ENCODE measurements at regions not wholly inside any gene's neighbourhood (a gene's known extent, or its start where the extent isn't known, plus 50 kb on each side); places are given as distances from the start of the nearest gene placed in this dataset.

GRCh38 chr16:86085161-86085611 is 186.2 kb downstream of the IRF8 start:
- TF ChIP-seq, protein P1, sequence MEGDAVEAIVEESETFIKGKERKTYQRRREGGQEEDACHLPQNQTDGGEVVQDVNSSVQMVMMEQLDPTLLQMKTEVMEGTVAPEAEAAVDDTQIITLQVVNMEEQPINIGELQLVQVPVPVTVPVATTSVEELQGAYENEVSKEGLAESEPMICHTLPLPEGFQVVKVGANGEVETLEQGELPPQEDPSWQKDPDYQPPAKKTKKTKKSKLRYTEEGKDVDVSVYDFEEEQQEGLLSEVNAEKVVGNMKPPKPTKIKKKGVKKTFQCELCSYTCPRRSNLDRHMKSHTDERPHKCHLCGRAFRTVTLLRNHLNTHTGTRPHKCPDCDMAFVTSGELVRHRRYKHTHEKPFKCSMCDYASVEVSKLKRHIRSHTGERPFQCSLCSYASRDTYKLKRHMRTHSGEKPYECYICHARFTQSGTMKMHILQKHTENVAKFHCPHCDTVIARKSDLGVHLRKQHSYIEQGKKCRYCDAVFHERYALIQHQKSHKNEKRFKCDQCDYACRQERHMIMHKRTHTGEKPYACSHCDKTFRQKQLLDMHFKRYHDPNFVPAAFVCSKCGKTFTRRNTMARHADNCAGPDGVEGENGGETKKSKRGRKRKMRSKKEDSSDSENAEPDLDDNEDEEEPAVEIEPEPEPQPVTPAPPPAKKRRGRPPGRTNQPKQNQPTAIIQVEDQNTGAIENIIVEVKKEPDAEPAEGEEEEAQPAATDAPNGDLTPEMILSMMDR (conservative IDR thresholded peaks at IDR 0.05; ENCODE audit: low read depth, low read length), result no peak
- TF ChIP-seq EZH2 (IDR thresholded peaks at IDR 0.05; ENCODE audit: low read length, unreplicated experiment), result no peak
- TF ChIP-seq EZH2phosphoT487 (IDR thresholded peaks at IDR 0.05; ENCODE audit: borderline replicate concordance, low read length), result no peak

Measured in PC-3 (cell line).